ENCODE measurements at regions not wholly inside any gene's neighbourhood (a gene's known extent, or its start where the extent isn't known, plus 50 kb on each side); places are given as distances from the start of the nearest gene placed in this dataset.
"Not testable (repeated sequence)": the region's sequence is repeated elsewhere in the genome, so short reads cannot be mapped to it uniquely, and the experiment has no call there.

- DNase-seq, result no peak
Measured at GRCh38 chr13:46498650-46499049, 54.3 kb upstream of the LRCH1 start.

GRCh38 chr13:46496086-46496485, 56.9 kb upstream of the LRCH1 start:
- DNase-seq, result no peak

DNA sequence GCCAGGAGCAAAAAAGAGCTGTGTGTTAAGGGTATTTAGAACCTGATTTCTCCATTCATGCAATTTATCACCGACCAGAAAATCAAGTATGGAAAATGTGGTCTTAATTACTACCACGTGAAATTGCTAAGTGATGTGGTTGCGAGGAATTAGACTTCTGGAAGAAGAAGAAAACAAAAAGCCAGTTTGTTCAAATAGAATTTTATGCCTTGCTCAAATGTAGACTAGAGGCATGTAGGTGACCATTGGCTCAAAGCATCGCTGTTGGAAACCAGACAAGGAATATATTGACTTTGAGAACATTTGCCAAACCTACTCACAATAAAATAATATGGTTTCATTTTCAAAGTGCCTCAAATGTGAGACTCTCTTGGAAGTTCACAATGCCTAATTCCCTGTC, 57.3 kb upstream of the LRCH1 start:
- no peak for DNase-seq

GRCh38 chr13:46495066-46495465, 57.9 kb upstream of the LRCH1 start:
- no peak for DNase-seq

DNA sequence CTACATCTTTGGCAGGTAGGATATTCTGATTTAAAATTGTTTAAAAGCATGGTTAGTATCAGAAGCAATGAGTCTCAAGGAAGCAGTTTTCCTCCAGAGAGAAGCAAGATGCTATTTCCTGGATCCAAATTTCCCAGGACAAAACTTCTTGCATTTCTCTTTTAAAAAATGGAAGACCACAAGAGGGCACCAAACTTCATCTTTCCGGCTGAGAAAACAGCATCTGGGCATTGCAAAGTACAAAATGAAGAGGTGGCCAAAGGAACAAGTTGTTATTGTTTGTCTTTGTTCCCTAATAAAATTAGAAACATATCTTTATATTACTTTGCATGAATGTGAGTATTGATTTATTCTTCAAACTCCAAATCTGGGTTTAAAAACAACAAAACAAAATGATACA, 60.0 kb upstream of the LRCH1 start:
- DNase-seq, result peak in 2 of 6 experiments; percentile 22 to 30

DNA sequence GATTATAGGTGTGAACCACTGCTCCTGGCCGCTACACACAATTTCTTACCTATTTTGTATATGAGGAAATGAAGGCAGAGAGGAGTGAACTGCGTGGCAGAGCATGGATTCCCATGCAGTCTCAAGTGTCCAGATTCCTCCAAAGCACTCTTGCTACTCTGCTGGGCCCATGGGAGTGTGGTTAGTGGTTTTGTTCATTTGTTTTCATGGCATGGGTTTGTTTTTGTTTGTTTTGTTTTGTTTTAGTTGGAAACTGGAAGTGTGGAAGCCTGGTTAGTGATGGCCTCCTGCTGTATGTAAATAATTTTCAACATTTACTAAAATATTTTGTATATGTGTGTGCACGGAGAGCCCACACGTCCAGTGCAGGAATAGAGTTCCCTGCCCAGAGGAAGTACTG, 61.3 kb upstream of the LRCH1 start:
- no peak for DNase-seq

DNA sequence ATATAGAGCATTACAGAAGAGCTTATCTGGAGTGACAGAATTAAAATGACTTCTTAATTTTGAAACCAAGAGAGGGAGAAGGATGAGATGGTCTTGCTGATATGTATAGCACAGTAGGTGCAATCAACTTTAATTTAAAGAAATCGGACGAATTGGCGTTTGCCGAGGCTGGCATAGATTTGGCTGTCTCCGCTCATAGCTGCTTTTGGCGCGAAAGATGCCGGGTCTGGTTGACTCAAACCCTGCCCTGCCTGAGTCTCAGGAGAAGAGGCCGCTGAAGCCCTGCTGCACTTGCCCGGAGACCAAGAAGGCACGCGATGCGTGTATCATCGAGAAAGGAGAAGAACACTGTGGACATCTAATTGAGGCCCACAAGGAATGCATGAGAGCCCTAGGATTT, 62.3 kb upstream of the LRCH1 start:
- DNase-seq, result not testable (repeated sequence)

- DNase-seq, result no peak
Measured at GRCh38 chr13:46490129-46490528, 62.8 kb upstream of the LRCH1 start.

DNA sequence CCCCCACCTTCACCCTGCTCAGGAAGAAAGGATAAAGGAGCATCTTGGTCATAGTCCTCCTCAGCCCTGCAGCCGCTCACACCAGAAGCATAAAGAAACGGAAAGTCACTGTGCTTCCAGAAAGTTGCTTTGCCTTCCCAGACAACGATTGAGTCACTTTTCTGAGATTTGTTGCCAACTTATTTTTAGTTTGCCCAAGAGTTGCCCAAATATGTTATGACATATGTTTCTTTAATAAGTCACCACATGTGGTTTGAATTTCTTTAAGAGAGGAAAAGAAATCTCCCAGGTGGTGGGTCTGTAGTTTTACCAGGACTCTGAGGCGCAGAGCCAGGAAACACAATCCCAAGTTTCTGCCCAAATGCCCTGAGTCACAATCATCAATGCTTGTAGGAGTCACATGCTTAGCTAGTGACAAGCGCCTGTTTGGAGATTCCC, 63.4 kb upstream of the LRCH1 start:
- no peak for DNase-seq

DNA sequence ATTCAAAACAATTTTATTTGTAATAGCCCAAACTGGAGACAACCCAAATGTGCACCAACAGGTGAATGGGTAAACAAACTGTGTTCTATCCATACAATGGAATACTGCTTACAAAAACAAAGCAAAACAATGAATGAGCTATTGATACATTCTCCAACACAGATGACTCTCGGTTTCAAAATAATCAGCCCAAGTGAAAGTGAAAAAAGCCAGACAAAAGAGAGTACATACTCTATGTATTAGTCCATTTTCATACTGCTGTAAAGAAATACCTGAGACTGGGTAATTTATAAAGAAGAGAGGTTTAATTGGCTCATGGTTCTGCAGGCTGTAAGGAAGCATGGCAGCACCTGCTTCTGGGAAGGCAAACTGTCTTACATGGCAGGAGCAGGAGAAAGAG, 65.2 kb upstream of the LRCH1 start:
- no peak for DNase-seq

DNA sequence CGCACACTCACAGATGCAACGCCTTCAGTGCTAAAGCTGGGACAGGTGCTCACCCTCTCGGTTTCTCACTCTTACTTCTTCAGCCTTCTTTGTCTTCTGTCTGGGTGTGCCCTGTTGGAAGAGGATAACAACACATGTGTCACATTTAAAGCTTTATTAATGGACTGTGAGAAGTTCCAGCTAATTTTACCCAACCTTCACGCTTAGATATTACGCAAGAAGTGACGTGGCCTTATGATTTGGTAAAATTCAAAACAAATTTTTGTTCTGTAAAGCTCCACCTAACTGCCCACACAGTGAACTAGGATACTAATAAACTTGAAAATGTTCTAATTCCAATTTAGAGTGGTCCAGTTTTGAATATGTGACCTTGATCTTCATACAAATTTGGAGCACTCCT, 66.7 kb upstream of the LRCH1 start:
- no peak for DNase-seq

GRCh38 chr13:46484561-46484960, 68.4 kb upstream of the LRCH1 start:
- DNase-seq, result no peak

DNA sequence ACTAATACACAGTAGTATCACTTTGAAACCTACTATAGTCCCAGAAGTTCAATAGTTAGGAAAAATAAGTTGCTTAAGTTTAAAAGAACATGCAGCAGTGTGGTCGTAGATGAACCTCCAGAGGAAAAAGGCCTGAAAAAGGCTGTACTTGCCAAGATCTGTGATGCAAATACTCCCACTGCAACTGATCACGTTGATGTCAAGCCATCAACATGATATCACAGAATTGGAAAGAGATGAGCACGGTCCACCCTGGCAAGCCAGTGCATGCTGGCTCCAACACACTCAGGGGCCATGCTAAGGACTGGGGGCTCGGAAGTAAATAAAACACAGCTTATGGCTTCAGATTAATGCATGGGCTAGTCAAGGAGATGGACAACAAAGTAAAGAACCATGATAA, 71.8 kb upstream of the LRCH1 start:
- DNase-seq, result no peak

DNA sequence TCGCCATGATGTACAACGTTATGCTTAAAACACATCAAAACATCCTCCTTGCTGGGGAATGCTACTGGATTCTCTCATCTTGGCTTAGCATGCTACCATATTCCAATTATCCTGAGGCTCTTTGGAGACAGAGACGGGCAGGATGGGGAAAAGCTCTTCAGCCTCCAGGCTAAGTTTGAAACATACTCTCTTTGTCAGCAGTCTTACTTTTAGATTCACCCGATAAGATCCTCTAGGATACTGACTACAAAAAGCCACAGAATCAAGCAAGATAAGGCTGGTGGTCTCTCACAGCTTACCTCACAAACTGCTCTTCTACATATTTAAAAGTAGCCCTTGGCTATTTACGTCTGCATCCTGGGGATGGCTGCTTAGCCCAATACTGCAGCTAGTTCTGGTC, 72.8 kb upstream of the LRCH1 start:
- DNase-seq, result no peak

DNA sequence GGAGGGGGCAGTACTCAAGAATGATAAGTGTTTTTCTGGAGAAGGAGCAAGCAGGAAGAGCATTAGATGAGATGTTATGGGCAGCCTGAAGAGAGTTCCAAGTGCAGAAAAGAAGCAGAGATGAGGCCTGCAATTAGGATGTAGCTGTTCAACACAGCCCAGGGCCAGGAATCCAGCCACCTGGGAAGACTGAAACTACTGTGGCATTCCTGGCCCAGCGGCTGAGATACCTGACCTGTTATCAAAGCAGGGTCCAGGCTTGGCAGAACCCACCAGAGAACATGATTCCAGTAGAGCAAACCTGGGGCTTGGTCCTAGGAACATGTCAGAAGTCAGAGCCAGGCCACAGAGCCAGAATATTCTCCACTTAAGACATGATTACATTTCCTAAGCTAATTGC, 73.3 kb upstream of the LRCH1 start:
- no peak for DNase-seq

- no peak for DNase-seq
Measured at GRCh38 chr13:46479283-46479682, 73.7 kb upstream of the LRCH1 start.

DNA sequence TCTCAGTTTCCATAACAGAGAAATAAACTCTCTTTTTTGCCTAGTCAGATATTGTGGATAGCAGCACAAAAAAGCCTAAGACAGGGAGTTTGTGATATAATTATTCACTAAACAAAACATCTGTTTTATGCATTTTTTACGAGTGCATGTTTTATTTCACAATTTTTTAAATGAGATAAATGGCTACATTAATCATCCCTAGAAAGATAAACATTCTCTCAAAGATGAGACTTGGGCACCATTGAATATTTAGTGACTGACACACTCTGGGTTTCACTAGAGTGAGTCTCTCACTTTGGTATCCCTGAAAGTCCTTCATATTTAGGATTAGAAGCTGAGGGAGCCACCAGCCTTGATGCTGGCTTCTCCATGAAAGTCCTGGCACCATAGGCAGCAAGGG, 74.3 kb upstream of the LRCH1 start:
- no peak for DNase-seq

DNA sequence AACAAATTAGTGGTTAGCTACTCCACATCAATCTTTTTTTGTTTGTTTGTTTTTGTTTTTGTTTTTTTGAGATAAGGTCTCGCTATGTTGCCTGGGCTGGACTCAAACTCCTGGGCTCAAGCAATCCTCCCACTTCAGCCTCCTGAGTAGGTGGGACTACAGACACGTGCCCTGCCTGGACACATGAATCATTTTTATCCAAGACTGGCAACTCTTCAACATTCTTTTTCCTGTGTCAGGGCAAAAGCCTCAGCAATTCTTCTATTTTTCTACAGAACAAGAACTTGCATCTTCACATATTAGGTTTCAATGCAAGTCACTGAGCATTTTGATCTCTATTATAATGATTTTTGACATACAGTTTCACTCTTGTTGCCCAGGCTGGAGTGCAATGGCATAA, 76.8 kb upstream of the LRCH1 start:
- no peak for DNase-seq

- no peak for DNase-seq
Measured at GRCh38 chr13:46475541-46475991, 77.4 kb upstream of the LRCH1 start.

- DNase-seq, result no peak
Measured at GRCh38 chr13:46473806-46474205, 79.2 kb upstream of the LRCH1 start.

DNA sequence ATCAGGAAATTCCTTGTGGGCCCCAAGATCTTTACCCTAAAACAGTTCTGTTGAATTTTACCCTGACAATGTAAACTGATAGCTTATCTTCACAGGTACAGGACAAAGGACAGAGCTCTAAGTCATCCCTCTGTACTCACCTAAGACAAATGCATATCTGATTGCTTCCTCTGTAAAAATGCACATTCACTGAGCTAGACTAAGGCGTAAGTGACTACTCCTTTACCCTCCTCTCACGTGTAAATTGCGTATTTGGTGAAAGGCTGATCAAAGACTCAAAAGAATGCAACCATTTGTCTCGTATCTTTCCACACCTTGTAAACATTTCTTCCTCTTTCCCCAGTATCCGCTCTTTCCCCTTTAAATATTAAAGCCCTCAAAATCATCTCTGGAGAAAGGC, 80.6 kb upstream of the LRCH1 start:
- no peak for DNase-seq

DNA sequence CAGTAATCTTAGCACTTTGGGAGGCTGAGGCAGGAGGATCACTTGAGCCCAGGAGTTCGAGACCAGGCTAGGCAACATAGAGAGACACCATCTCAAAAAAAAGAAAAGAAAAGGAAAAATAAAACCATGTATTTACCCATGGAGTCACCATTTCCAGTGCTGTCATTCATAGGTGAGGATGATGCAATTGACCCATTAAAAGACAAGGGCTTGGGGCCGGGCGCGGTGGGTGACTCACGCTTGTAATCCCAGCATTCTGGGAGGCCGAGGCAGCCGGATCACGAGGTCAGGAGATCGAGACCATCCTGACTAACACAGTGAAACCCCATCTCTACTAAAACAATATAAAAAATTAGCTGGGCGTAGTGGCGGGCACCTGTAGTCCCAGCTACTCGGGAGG, 82.6 kb upstream of the RUBCNL start:
- DNase-seq, result not testable (repeated sequence)

GRCh38 chr13:46468570-46469463, 81.8 kb upstream of the RUBCNL start:
- no peak for DNase-seq

- not testable (repeated sequence) for DNase-seq
Measured at GRCh38 chr13:46467694-46468093, 80.6 kb upstream of the RUBCNL start.

DNA sequence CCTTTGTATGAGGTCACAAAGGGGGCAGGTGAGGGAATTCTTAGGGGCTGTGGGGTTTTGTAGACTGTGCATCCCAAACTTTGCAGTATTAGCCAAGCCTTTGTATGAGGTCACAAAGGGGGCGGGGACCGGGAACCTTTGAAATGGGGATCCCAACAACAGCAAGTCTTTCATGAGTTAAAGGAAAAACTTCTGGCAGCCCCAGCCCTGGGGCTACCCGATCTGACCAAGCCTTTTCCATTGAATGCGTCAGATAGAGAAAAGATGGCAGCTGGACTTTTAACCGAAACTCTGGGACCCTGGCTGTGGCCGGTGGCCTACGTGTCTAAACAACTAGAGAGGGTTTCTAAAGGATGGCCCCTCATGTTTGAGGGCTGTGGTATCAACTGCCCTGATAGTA, 79.0 kb upstream of the RUBCNL start:
- not testable (repeated sequence) for DNase-seq

All from stimulated activated naive CD4-positive, alpha-beta T cell (primary cell).